Neuronal stem cell (in vitro differentiated cells): ENCODE measurements at regions not wholly inside any gene's neighbourhood (a gene's known extent, or its start where the extent isn't known, plus 50 kb on each side); places are given as distances from the start of the nearest gene placed in this dataset.

Experiments
- DNase-seq: peaks from one replicate; pipeline ENCODE4 v3.0.0-alpha.2; 2013; ENCODE audit warnings: low spot score
- H2AFZ ChIP-seq: one replicate; pipeline ENCODE4 v1.6.1; 2013; ENCODE audit warnings: mild to moderate bottlenecking, low read length, inconsistent platforms
- H2AK5ac ChIP-seq: 2 replicates; pipeline ENCODE4 v1.6.1; 2013; ENCODE audit warnings: low read depth, mild to moderate bottlenecking, inconsistent platforms, low read length, moderate library complexity, mixed read lengths
- H2BK120ac ChIP-seq: 2 replicates; pipeline ENCODE4 v1.6.1; 2013; ENCODE audit warnings: low read depth, mild to moderate bottlenecking, inconsistent platforms, low read length, moderate library complexity, mixed read lengths
- H2BK12ac ChIP-seq: one replicate; pipeline ENCODE4 v1.6.1; 2013; ENCODE audit warnings: low read length, inconsistent platforms
- H2BK15ac ChIP-seq: 2 replicates; pipeline ENCODE4 v1.6.1; 2013; ENCODE audit warnings: mild to moderate bottlenecking, low read length, inconsistent platforms, mixed read lengths
- H2BK5ac ChIP-seq: one replicate; pipeline ENCODE4 v1.6.1; 2013; ENCODE audit warnings: inconsistent platforms, mild to moderate bottlenecking, low read length, moderate library complexity
- H3K14ac ChIP-seq: one replicate; pipeline ENCODE4 v1.6.1; 2013; ENCODE audit warnings: low read length, inconsistent platforms
- H3K18ac ChIP-seq: 2 replicates; pipeline ENCODE4 v1.6.1; 2013; ENCODE audit warnings: low read length, inconsistent platforms
- H3K23ac ChIP-seq: 2 replicates; pipeline ENCODE4 v1.6.1; 2013; ENCODE audit warnings: low read depth, mild to moderate bottlenecking, mixed read lengths, low read length, inconsistent platforms; ENCODE audit not compliant: poor library complexity
- H3K27ac ChIP-seq: replicated peaks from 3 replicates; pipeline ENCODE4 v1.5.1; 2013; ENCODE audit warnings: low read length, inconsistent platforms
- H3K27me3 ChIP-seq, 3 experiments: 2 replicates each; pipeline ENCODE4 v1.6.1; 2013; ENCODE audit warnings: low read length in 3 of 3, mild to moderate bottlenecking in 2 of 3, inconsistent platforms in 1 of 3, low read depth in 1 of 3, mixed read lengths in 1 of 3, moderate library complexity in 1 of 3; ENCODE audit not compliant: control insufficient read depth in 3 of 3, insufficient read depth in 3 of 3
- H3K36me3 ChIP-seq, 2 donors: replicated peaks in 1 of 2; 2 replicates each; pipeline ENCODE4 v1.6.1; 2013; ENCODE audit warnings: low read length in 2 of 2; ENCODE audit not compliant: control insufficient read depth in 2 of 2, insufficient read depth in 2 of 2
- H3K4ac ChIP-seq: 2 replicates; pipeline ENCODE4 v1.6.1; 2013; ENCODE audit warnings: inconsistent platforms, mild to moderate bottlenecking, low read length, moderate library complexity
- H3K4me1 ChIP-seq, 2 donors: 1 replicate in 1 of 2; 2 replicates in 1 of 2; pipeline ENCODE4 v1.6.1; 2013; ENCODE audit warnings: low read length in 2 of 2, low read depth in 1 of 2; ENCODE audit not compliant: control insufficient read depth in 2 of 2, insufficient read depth in 1 of 2
- H3K4me2 ChIP-seq: one replicate; pipeline ENCODE4 v1.6.1; 2013; ENCODE audit warnings: mild to moderate bottlenecking, low read length, inconsistent platforms; ENCODE audit not compliant: insufficient read depth, poor library complexity, severe bottlenecking
- H3K4me3 ChIP-seq, 2 donors: 2 replicates each; pipeline ENCODE4 v1.5.1; 2013; ENCODE audit warnings: low read length in 2 of 2, mild to moderate bottlenecking in 2 of 2, inconsistent platforms in 1 of 2, moderate library complexity in 1 of 2
- H3K79me1 ChIP-seq: one replicate; pipeline ENCODE4 v1.6.1; 2013; ENCODE audit warnings: low read depth, mild to moderate bottlenecking, inconsistent platforms, low read length, moderate library complexity
- H3K9ac ChIP-seq: one replicate; pipeline ENCODE4 v1.6.1; 2013; ENCODE audit warnings: mild to moderate bottlenecking, low read depth, low read length, inconsistent platforms; ENCODE audit not compliant: poor library complexity
- H3K9me3 ChIP-seq, 2 donors: replicated peaks in 1 of 2; 2 replicates each; pipeline versions ENCODE3 to v1.6.1; 2013; ENCODE audit warnings: low read length in 2 of 2, mild to moderate bottlenecking in 2 of 2, inconsistent platforms in 1 of 2, low read depth in 1 of 2, mixed read lengths in 1 of 2, moderate library complexity in 1 of 2; ENCODE audit not compliant: control insufficient read depth in 2 of 2, insufficient read depth in 1 of 2
- H4K8ac ChIP-seq: one replicate; pipeline ENCODE4 v1.6.1; 2013; ENCODE audit warnings: low read depth, mild to moderate bottlenecking, inconsistent platforms, low read length, moderate library complexity
- H4K91ac ChIP-seq: one replicate; pipeline ENCODE4 v1.6.1; 2013; ENCODE audit warnings: low read length, low read depth, mild to moderate bottlenecking, inconsistent platforms; ENCODE audit not compliant: poor library complexity
- WGBS, 2 donors: extraction: QIAGEN DNeasy Blood & Tissue Kit; methylation state at CpG; one replicate each; pipeline ENCODE4 v1.1.7; 2013; ENCODE audit warnings: missing lambda C conversion rate in 2 of 2, mixed read lengths in 1 of 2; ENCODE audit not compliant: insufficient read length in 2 of 2, insufficient replicate concordance in 1 of 2; ENCODE audit errors: extremely low coverage in 2 of 2; 5-methylcytosine and 5-hydroxymethylcytosine counted together

- no peak overlapping the region for H4K91ac ChIP-seq
- no peak overlapping the region for H2AK5ac ChIP-seq
- H3K9me3 ChIP-seq, result no peaks in the 10 kb centered on the region
- no peak overlapping the region for H3K18ac ChIP-seq
- no peak overlapping the region for H2BK12ac ChIP-seq
- no peak overlapping the region for H3K9ac ChIP-seq
- H3K27ac ChIP-seq, result no peak overlapping the region
- no peaks in the 10 kb centered on the region for H3K27me3 ChIP-seq
- H3K4me3 ChIP-seq, result no peak overlapping the region
- peaks cover 0 to 2% of the 10 kb centered on the region in 2 donors for H3K4me1 ChIP-seq
- no peaks in the 10 kb centered on the region for H3K79me1 ChIP-seq
- WGBS, 2 donors, result no CpG with 5 or more reads among the region's 5 CpGs
- H4K8ac ChIP-seq, result no peak overlapping the region
- H3K23ac ChIP-seq, result no peak overlapping the region
- no peaks in the 10 kb centered on the region for H3K36me3 ChIP-seq
- no peak for DNase-seq
- no peak overlapping the region for H2BK5ac ChIP-seq
- H3K4me2 ChIP-seq, result no peak overlapping the region
- H2BK15ac ChIP-seq, result no peak overlapping the region
- no peak overlapping the region for H2BK120ac ChIP-seq
- no peak overlapping the region for H3K4ac ChIP-seq
- H3K14ac ChIP-seq, result no peak overlapping the region
- no peak overlapping the region for H2AFZ ChIP-seq
These were observed 235.2 kb upstream of the ASCC3 start for GRCh38 chr6:101116337-101116736.

- no peak overlapping the region for H2BK12ac ChIP-seq
- no peak for DNase-seq
- no peak overlapping the region for H2AFZ ChIP-seq
- no peak overlapping the region for H3K4me3 ChIP-seq
- H2AK5ac ChIP-seq, result peak overlapping the region; percentile 14
- no peak overlapping the region for H2BK5ac ChIP-seq
- H3K9ac ChIP-seq, result no peak overlapping the region
- H3K27me3 ChIP-seq, result no peaks in the 10 kb centered on the region
- no peak overlapping the region for H3K27ac ChIP-seq
- no peak overlapping the region for H3K23ac ChIP-seq
- H3K9me3 ChIP-seq, result no peaks in the 10 kb centered on the region
- H3K4me2 ChIP-seq, result no peak overlapping the region
- H4K8ac ChIP-seq, result no peak overlapping the region
- no CpG with 5 or more reads among the region's 11 CpGs for WGBS, 2 donors
- no peaks in the 10 kb centered on the region for H3K36me3 ChIP-seq
- H4K91ac ChIP-seq, result no peak overlapping the region
- no peak overlapping the region for H3K4ac ChIP-seq
- H3K79me1 ChIP-seq, result no peaks in the 10 kb centered on the region
- H2BK15ac ChIP-seq, result no peak overlapping the region
- H3K4me1 ChIP-seq, result peaks cover 0 to 2% of the 10 kb centered on the region in 2 donors
- H2BK120ac ChIP-seq, result no peak overlapping the region
- H3K14ac ChIP-seq, result no peak overlapping the region
- no peak overlapping the region for H3K18ac ChIP-seq
These were observed 236.4 kb upstream of the ASCC3 start for GRCh38 chr6:101117393-101118135.

- Histone ChIP-seq H3K14ac (no peak overlapping the region), H2BK15ac (no peak overlapping the region), H3K36me3 (no peaks in the 10 kb centered on the region), H2BK12ac (no peak overlapping the region), H3K4me1 (peaks cover 0 to 2% of the 10 kb centered on the region in 2 donors), H2AK5ac (no peak overlapping the region), H3K4me2 (no peak overlapping the region), H3K4ac (no peak overlapping the region), H4K8ac (no peak overlapping the region), H3K9me3 (no peaks in the 10 kb centered on the region), H4K91ac (no peak overlapping the region), H3K27ac (no peak overlapping the region), H2BK5ac (no peak overlapping the region), H3K79me1 (no peaks in the 10 kb centered on the region), H3K9ac (no peak overlapping the region), H2AFZ (no peak overlapping the region), H2BK120ac (no peak overlapping the region), H3K4me3 (no peak overlapping the region), H3K18ac (no peak overlapping the region), H3K27me3 (no peaks in the 10 kb centered on the region), H3K23ac (no peak overlapping the region)
- DNase-seq, result no peak
- no CpG with 5 or more reads among the region's 1 CpG for WGBS, 2 donors
These were observed 236.9 kb upstream of the ASCC3 start for GRCh38 chr6:101118136-101118396.

GRCh38 chr6:101120747-101121146, 239.6 kb upstream of the ASCC3 start:
- H3K4me1 ChIP-seq, result peaks cover 0 to 2% of the 10 kb centered on the region in 2 donors
- no peak overlapping the region for H3K18ac ChIP-seq
- H3K9ac ChIP-seq, result no peak overlapping the region
- H3K27ac ChIP-seq, result no peak overlapping the region
- H3K9me3 ChIP-seq, result no peaks in the 10 kb centered on the region
- H3K4ac ChIP-seq, result no peak overlapping the region
- no peak overlapping the region for H2BK12ac ChIP-seq
- no peak overlapping the region for H4K91ac ChIP-seq
- no peak overlapping the region for H2AK5ac ChIP-seq
- no peaks in the 10 kb centered on the region for H3K79me1 ChIP-seq
- H2BK120ac ChIP-seq, result no peak overlapping the region
- no peak overlapping the region for H2BK15ac ChIP-seq
- no peak overlapping the region for H3K14ac ChIP-seq
- H2BK5ac ChIP-seq, result no peak overlapping the region
- no peak for DNase-seq
- WGBS, 2 donors, result no CpG with 5 or more reads among the region's 4 CpGs
- H3K27me3 ChIP-seq, result no peaks in the 10 kb centered on the region
- no peak overlapping the region for H3K23ac ChIP-seq
- no peak overlapping the region for H3K4me2 ChIP-seq
- no peak overlapping the region for H2AFZ ChIP-seq
- no peak overlapping the region for H4K8ac ChIP-seq
- no peak overlapping the region for H3K4me3 ChIP-seq
- H3K36me3 ChIP-seq, result no peaks in the 10 kb centered on the region
